Activated CD8-positive, alpha-beta memory T cell treated with anti-CD3 and anti-CD28 coated beads for 24 hours (primary cell): ENCODE measurements at regions not wholly inside any gene's neighbourhood (a gene's known extent, or its start where the extent isn't known, plus 50 kb on each side); places are given as distances from the start of the nearest gene placed in this dataset.
"Not testable (repeated sequence)": the region's sequence is repeated elsewhere in the genome, so short reads cannot be mapped to it uniquely, and the experiment has no call there.

Experiments used
- DNase-seq: peaks from one replicate; pipeline ENCODE4 v3.0.0-alpha.2; 2020

GRCh38 chr20:48057739-48058138 lies 272.5 kb upstream of the SULF2 start:
- no peak for DNase-seq

- DNase-seq, result no peak
Measured at GRCh38 chr20:48057251-48057650, 272.0 kb upstream of the SULF2 start.

- DNase-seq, result no peak
Measured at GRCh38 chr20:48056218-48056617, 270.9 kb upstream of the SULF2 start.

GRCh38 chr20:48054051-48054450 lies 268.8 kb upstream of the SULF2 start:
- DNase-seq, result no peak

GRCh38 chr20:48052475-48052835 lies 267.2 kb upstream of the SULF2 start:
- no peak for DNase-seq

- no peak for DNase-seq
Measured at GRCh38 chr20:48051794-48052474, 266.7 kb upstream of the SULF2 start.

- DNase-seq, result no peak
Measured at GRCh38 chr20:48049641-48050040, 264.4 kb upstream of the SULF2 start.

- DNase-seq, result no peak
Measured at GRCh38 chr20:48049171-48049570, 263.9 kb upstream of the SULF2 start.

- no peak for DNase-seq
Measured at GRCh38 chr20:48047447-48047846, 262.2 kb upstream of the SULF2 start.

- DNase-seq, result no peak
Measured at GRCh38 chr20:48042628-48043027, 257.3 kb upstream of the SULF2 start.

GRCh38 chr20:48041078-48041780 lies 255.9 kb upstream of the SULF2 start:
- DNase-seq, result no peak

GRCh38 chr20:48040491-48040890 lies 255.2 kb upstream of the SULF2 start:
- no peak for DNase-seq

GRCh38 chr20:48040051-48040450 lies 254.8 kb upstream of the SULF2 start:
- no peak for DNase-seq

- DNase-seq, result no peak
Measured at GRCh38 chr20:48039514-48039913, 254.2 kb upstream of the SULF2 start.

- no peak for DNase-seq
Measured at GRCh38 chr20:48038713-48039112, 253.4 kb upstream of the SULF2 start.

GRCh38 chr20:48037798-48038197 lies 252.5 kb upstream of the SULF2 start:
- not testable (repeated sequence) for DNase-seq

- no peak for DNase-seq
Measured at GRCh38 chr20:48035961-48036731, 250.9 kb upstream of the SULF2 start.

GRCh38 chr20:48034751-48035150 lies 249.5 kb upstream of the SULF2 start:
- no peak for DNase-seq

- not testable (repeated sequence) for DNase-seq
Measured at GRCh38 chr20:48033005-48033404, 247.7 kb upstream of the SULF2 start.

GRCh38 chr20:48031122-48031521 lies 245.8 kb upstream of the SULF2 start:
- no peak for DNase-seq

GRCh38 chr20:48026981-48027592 lies 241.8 kb upstream of the SULF2 start:
- DNase-seq, result no peak

- DNase-seq, result no peak
Measured at GRCh38 chr20:48025661-48026060, 240.4 kb upstream of the SULF2 start.

- DNase-seq, result no peak
Measured at GRCh38 chr20:48025051-48025515, 239.8 kb upstream of the SULF2 start.
